ENCODE measurements at regions not wholly inside any gene's neighbourhood (a gene's known extent, or its start where the extent isn't known, plus 50 kb on each side); places are given as distances from the start of the nearest gene placed in this dataset.

DNA sequence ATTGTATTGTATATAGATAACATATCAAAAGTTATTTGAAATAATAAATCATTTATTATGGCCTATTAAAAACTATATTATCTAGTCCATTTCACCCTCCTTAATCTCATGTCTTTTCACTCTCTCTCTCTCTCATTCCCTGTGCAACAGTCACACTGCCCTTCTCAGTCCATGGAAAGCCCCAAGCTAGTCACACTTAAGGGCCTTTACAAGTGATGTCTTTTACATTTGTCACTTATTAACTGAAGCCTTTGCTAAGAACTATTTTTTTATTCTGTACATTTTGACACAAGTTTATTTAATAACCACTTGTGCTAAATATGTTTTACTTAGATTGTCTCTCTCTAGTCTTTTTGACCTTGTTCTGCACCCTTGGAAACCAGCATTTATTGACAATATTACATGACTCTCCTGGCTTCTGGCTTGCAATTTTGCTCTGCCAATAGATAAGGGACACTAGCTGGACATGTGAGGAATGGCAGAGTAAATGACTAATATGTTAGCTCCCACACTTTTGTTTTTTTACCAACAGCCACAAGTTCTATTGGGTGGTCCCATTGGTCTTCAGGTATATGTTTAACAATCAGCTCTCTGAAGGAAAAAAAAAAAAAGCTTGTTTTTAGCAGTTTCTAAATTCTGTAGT is 706.8 kb upstream of the POT1 start:
- TF ChIP-seq, protein P1, sequence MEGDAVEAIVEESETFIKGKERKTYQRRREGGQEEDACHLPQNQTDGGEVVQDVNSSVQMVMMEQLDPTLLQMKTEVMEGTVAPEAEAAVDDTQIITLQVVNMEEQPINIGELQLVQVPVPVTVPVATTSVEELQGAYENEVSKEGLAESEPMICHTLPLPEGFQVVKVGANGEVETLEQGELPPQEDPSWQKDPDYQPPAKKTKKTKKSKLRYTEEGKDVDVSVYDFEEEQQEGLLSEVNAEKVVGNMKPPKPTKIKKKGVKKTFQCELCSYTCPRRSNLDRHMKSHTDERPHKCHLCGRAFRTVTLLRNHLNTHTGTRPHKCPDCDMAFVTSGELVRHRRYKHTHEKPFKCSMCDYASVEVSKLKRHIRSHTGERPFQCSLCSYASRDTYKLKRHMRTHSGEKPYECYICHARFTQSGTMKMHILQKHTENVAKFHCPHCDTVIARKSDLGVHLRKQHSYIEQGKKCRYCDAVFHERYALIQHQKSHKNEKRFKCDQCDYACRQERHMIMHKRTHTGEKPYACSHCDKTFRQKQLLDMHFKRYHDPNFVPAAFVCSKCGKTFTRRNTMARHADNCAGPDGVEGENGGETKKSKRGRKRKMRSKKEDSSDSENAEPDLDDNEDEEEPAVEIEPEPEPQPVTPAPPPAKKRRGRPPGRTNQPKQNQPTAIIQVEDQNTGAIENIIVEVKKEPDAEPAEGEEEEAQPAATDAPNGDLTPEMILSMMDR (IDR thresholded peaks at IDR 0.05): no peak
- no peak for TF ChIP-seq POLR2A (IDR thresholded peaks at IDR 0.05)
